IMR-90 (cell line): ENCODE measurements at regions not wholly inside any gene's neighbourhood (a gene's known extent, or its start where the extent isn't known, plus 50 kb on each side); places are given as distances from the start of the nearest gene placed in this dataset.

Source experiments
- ATAC-seq: fragments of 200-7000 bp; cut with Tn5 transposase; 2 replicates; pipeline ENCODE4 v1.9.1; 2020; ENCODE audit warnings: low read depth, mild to moderate bottlenecking, moderate library complexity
- BruUV-seq: library from RNA; stranded (reverse); fragments of 400-500 nt; replicated peaks from 2 replicates; lab custom pipeline; 2021; lab: Mats Ljungman, UMichigan
- CTCF ChIA-PET: fragments of 300-600 bp; formaldehyde crosslinking; extraction: SDS; loops from one replicate; lab custom pipeline; 2021; ENCODE audit warnings: antibody characterized with exemption; lab: Yijun Ruan, JAX
- POLR2A ChIA-PET: fragments of 300-600 bp; sonication (Branson Sonifier 250); formaldehyde crosslinking; loops from one replicate; lab custom pipeline; 2022; ENCODE audit warnings: antibody characterized with exemption; ENCODE audit not compliant: unreplicated experiment; lab: Charles Lee
- DNase-seq: peaks from one replicate; pipeline ENCODE4 v3.0.0; 2013
- H2AFZ ChIP-seq: replicated peaks from 2 replicates; pipeline ENCODE3; 2013; ENCODE audit warnings: low read length, mild to moderate bottlenecking; ENCODE audit not compliant: poor library complexity
- H2AK5ac ChIP-seq: 2 replicates; pipeline ENCODE4 v1.6.1; 2013; ENCODE audit warnings: low read depth, low read length, inconsistent platforms
- H2AK9ac ChIP-seq: replicated peaks from 2 replicates; pipeline ENCODE3; 2013; ENCODE audit warnings: mild to moderate bottlenecking, low read depth, low read length, moderate library complexity; ENCODE audit not compliant: poor library complexity
- H2BK120ac ChIP-seq: 2 replicates; pipeline ENCODE4 v1.6.1; 2013; ENCODE audit warnings: low read depth, low read length, inconsistent platforms
- H2BK15ac ChIP-seq: 3 replicates; pipeline ENCODE4 v1.6.1; 2013; ENCODE audit warnings: low read depth, low read length, inconsistent platforms
- H2BK20ac ChIP-seq: 2 replicates; pipeline ENCODE4 v1.6.1; 2013; ENCODE audit warnings: low read depth, mild to moderate bottlenecking, inconsistent platforms, low read length, moderate library complexity
- H2BK5ac ChIP-seq: 2 replicates; pipeline ENCODE4 v1.6.1; 2013; ENCODE audit warnings: mild to moderate bottlenecking, low read depth, low read length, inconsistent platforms; ENCODE audit not compliant: poor library complexity, severe bottlenecking
- H3K14ac ChIP-seq: replicated peaks from 2 replicates; pipeline ENCODE4 v1.6.1; 2013; ENCODE audit warnings: low read depth, low read length, inconsistent platforms
- H3K18ac ChIP-seq: 2 replicates; pipeline ENCODE4 v1.6.1; 2013; ENCODE audit warnings: low read depth, low read length, control low read depth
- H3K23ac ChIP-seq: 2 replicates; pipeline ENCODE4 v1.6.1; 2013; ENCODE audit warnings: low read depth, low read length, inconsistent platforms
- H3K27ac ChIP-seq: 2 replicates; pipeline ENCODE4 v1.5.1; 2013; ENCODE audit warnings: mild to moderate bottlenecking, control low read depth, low read length; ENCODE audit not compliant: insufficient read depth
- H3K27me3 ChIP-seq: 2 replicates; pipeline ENCODE4 v1.6.1; 2013; ENCODE audit warnings: low read length; ENCODE audit not compliant: control insufficient read depth, insufficient read depth
- H3K36me3 ChIP-seq: 2 replicates; pipeline ENCODE4 v1.6.1; 2013; ENCODE audit warnings: low read length, mixed read lengths; ENCODE audit not compliant: control insufficient read depth, insufficient read depth
- H3K4ac ChIP-seq: 2 replicates; pipeline ENCODE4 v1.6.1; 2013; ENCODE audit warnings: low read depth, low read length, inconsistent platforms
- H3K4me1 ChIP-seq: 2 replicates; pipeline ENCODE4 v1.6.1; 2013; ENCODE audit warnings: low read length, mixed read lengths; ENCODE audit not compliant: control insufficient read depth, insufficient read depth
- H3K4me2 ChIP-seq: 2 replicates; pipeline ENCODE4 v1.6.1; 2013; ENCODE audit warnings: low read depth, mild to moderate bottlenecking, control low read depth, low read length, moderate library complexity
- H3K4me3 ChIP-seq: 2 replicates; pipeline ENCODE4 v1.5.1; 2013; ENCODE audit warnings: low read depth, mild to moderate bottlenecking, control low read depth, low read length, moderate library complexity; ENCODE audit not compliant: insufficient read depth
- H3K56ac ChIP-seq: 2 replicates; pipeline ENCODE4 v1.6.1; 2013; ENCODE audit warnings: low read length, inconsistent platforms; ENCODE audit not compliant: insufficient read depth; ENCODE audit errors: extremely low read depth
- H3K79me1 ChIP-seq, 2 experiments: 2 replicates each; pipeline ENCODE4 v1.6.1; 2013; ENCODE audit warnings: low read length in 2 of 2, inconsistent platforms in 1 of 2, low read depth in 1 of 2
- H3K9ac ChIP-seq: 2 replicates; pipeline ENCODE4 v1.6.1; 2013; ENCODE audit warnings: low read depth, low read length, control low read depth
- H3K9me1 ChIP-seq: 2 replicates; pipeline ENCODE4 v1.6.1; 2013; ENCODE audit warnings: low read length, inconsistent platforms; ENCODE audit not compliant: insufficient read depth
- H3K9me3 ChIP-seq: 2 replicates; pipeline ENCODE4 v1.6.1; 2013; ENCODE audit warnings: low read length; ENCODE audit not compliant: control insufficient read depth, insufficient read depth
- H4K20me1 ChIP-seq: 2 replicates; pipeline ENCODE4 v1.6.1; 2013; ENCODE audit warnings: low read length, inconsistent platforms; ENCODE audit not compliant: insufficient read depth
- H4K5ac ChIP-seq: 2 replicates; pipeline ENCODE4 v1.6.1; 2013; ENCODE audit warnings: mild to moderate bottlenecking, low read depth, low read length, control low read depth
- H4K8ac ChIP-seq, 2 experiments: 2 replicates each; pipeline ENCODE4 v1.6.1; 2013; ENCODE audit warnings: low read depth in 2 of 2, low read length in 2 of 2, control low read depth in 1 of 2, inconsistent platforms in 1 of 2
- H4K91ac ChIP-seq: 2 replicates; pipeline ENCODE4 v1.6.1; 2013; ENCODE audit warnings: low read depth, low read length, inconsistent platforms; ENCODE audit not compliant: insufficient read depth
- BHLHE40 ChIP-seq: fragments of 150-350 bp; IDR thresholded peaks from 2 replicates; pipeline ENCODE4 v1.6.1; 2016; ENCODE audit warnings: mild to moderate bottlenecking, low read depth, low read length
- CEBPB ChIP-seq: IDR thresholded peaks from 2 replicates; pipeline ENCODE4 v1.6.1; 2012; ENCODE audit warnings: low read depth, low read length, improper control_type of control experiment
- CHD1 ChIP-seq: IDR thresholded peaks from 2 replicates; pipeline ENCODE4 v1.6.1; 2012; ENCODE audit warnings: low read depth, low read length, improper control_type of control experiment
- MAFK ChIP-seq: IDR thresholded peaks from 2 replicates; pipeline ENCODE4 v1.6.1; 2012; ENCODE audit warnings: low read depth, low read length, improper control_type of control experiment
- MAZ ChIP-seq: IDR thresholded peaks from 2 replicates; pipeline ENCODE4 v1.6.1; 2012; ENCODE audit warnings: low read depth, mild to moderate bottlenecking, low read length, improper control_type of control experiment, moderate library complexity, borderline replicate concordance
- MXI1 ChIP-seq: IDR thresholded peaks from 2 replicates; pipeline ENCODE4 v1.6.1; 2012; ENCODE audit warnings: low read depth, mild to moderate bottlenecking, low read length, moderate library complexity, borderline replicate concordance
- NFE2L2 ChIP-seq: fragments of 150-350 bp; IDR thresholded peaks from 2 replicates; pipeline ENCODE4 v1.6.1; 2016; ENCODE audit warnings: low read depth, mild to moderate bottlenecking, low read length
- POLR2A ChIP-seq: IDR thresholded peaks from 2 replicates; pipeline ENCODE4 v1.6.1; 2012; ENCODE audit warnings: mild to moderate bottlenecking, low read depth, low read length
- RAD21 ChIP-seq: IDR thresholded peaks from 2 replicates; pipeline ENCODE4 v1.6.1; 2012; ENCODE audit warnings: low read length, improper control_type of control experiment
- RCOR1 ChIP-seq: IDR thresholded peaks from 2 replicates; pipeline ENCODE4 v1.6.1; 2012; ENCODE audit warnings: mild to moderate bottlenecking, low read length, improper control_type of control experiment; ENCODE audit not compliant: insufficient replicate concordance
- SMC3 ChIP-seq: fragments of 150-350 bp; IDR thresholded peaks from 2 replicates; pipeline ENCODE4 v1.6.1; 2016; ENCODE audit warnings: low read depth, mild to moderate bottlenecking, antibody characterized with exemption, low read length, moderate library complexity
- WGBS, 2 experiments: methylation state at CpG; one replicate each; pipeline versions ENCODE4 v1.1.5 to v1.1.7; 2013; ENCODE audit warnings: missing lambda C conversion rate in 2 of 2; ENCODE audit not compliant: insufficient read length in 1 of 2; ENCODE audit errors: extremely low coverage in 2 of 2; 5-methylcytosine and 5-hydroxymethylcytosine counted together
- dilution Hi-C: fragments of 300-500 bp; cut with HindIII; formaldehyde crosslinking; loops from one replicate; pipeline ENCODE4 v1.14.3; 2018; ENCODE audit warnings: low sequenced_read_pairs; ENCODE audit not compliant: unreplicated experiment
- in situ Hi-C: fragments of 300-500 bp; cut with MboI; formaldehyde crosslinking; loops from 3 replicates; pipeline ENCODE4 v1.14.3; 2019; ENCODE audit warnings: low sequenced_read_pairs, inconsistent platforms, mixed read lengths
- intact Hi-C: fragments of 100-400 bp; cut with micrococcal nuclease; formaldehyde crosslinking; loops from 2 replicates; pipeline ENCODE4 v1.10.0; 2022
- TF ChIP-seq, protein P1 (sequence below): fragments of 150-350 bp; IDR thresholded peaks from 2 replicates; pipeline ENCODE4 v1.6.1; 2016; ENCODE audit warnings: low read depth, mild to moderate bottlenecking, low read length, moderate library complexity, borderline replicate concordance
- TF ChIP-seq, protein P2 (sequence below): fragments of 150-350 bp; IDR thresholded peaks from 2 replicates; pipeline ENCODE4 v1.6.1; 2017; ENCODE audit warnings: mild to moderate bottlenecking, antibody characterized with exemption, low read length, low read depth

DNA sequence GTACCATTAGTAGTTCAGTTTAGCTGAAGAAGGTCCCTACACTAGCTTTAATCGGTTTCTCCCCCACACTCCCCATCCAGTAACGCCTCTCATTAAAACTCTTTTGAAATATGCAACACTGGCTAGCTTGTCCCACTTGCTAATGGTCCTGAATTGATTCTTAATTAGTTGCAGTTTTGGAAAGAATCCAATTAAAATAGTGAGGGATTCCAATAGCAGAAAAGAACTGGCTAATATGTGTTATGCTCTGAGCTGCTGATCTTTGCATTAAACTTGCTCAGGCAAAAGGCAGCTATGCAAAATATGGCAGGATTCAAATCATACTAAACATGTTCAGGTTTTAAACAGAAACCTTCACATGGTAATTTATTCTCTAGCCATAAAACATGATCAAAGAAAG lies 252.5 kb upstream of the HNRNPA3 start:
- no peaks in the 10 kb centered on the region for H4K20me1 ChIP-seq
- H4K8ac ChIP-seq, result no peak overlapping the region
- H3K79me1 ChIP-seq, result no peaks in the 10 kb centered on the region
- no peaks in the 10 kb centered on the region for H3K4me1 ChIP-seq
- no peak for ATAC-seq
- H2AFZ ChIP-seq, result no peak overlapping the region
- DNase-seq, result no peak
- no CpG with 5 or more reads among the region's 2 CpGs for WGBS, 2 experiments
- H3K36me3 ChIP-seq, result no peaks in the 10 kb centered on the region
- H3K9ac ChIP-seq, result no peak overlapping the region
- H3K14ac ChIP-seq, result no peak overlapping the region
- no peak overlapping the region for H4K91ac ChIP-seq
- TF ChIP-seq MXI1, result no peak
- no peak for TF ChIP-seq BHLHE40
- no peak for TF ChIP-seq RCOR1
- no peak for TF ChIP-seq SMC3
- TF ChIP-seq CHD1, result no peak
- no peak for TF ChIP-seq MAFK
- TF ChIP-seq, protein P1, sequence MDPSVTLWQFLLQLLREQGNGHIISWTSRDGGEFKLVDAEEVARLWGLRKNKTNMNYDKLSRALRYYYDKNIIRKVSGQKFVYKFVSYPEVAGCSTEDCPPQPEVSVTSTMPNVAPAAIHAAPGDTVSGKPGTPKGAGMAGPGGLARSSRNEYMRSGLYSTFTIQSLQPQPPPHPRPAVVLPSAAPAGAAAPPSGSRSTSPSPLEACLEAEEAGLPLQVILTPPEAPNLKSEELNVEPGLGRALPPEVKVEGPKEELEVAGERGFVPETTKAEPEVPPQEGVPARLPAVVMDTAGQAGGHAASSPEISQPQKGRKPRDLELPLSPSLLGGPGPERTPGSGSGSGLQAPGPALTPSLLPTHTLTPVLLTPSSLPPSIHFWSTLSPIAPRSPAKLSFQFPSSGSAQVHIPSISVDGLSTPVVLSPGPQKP, result no peak
- no peak for TF ChIP-seq NFE2L2
- TF ChIP-seq, protein P2, sequence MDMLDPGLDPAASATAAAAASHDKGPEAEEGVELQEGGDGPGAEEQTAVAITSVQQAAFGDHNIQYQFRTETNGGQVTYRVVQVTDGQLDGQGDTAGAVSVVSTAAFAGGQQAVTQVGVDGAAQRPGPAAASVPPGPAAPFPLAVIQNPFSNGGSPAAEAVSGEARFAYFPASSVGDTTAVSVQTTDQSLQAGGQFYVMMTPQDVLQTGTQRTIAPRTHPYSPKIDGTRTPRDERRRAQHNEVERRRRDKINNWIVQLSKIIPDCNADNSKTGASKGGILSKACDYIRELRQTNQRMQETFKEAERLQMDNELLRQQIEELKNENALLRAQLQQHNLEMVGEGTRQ, result no peak
- TF ChIP-seq RAD21, result no peak
- no peak for TF ChIP-seq POLR2A
- TF ChIP-seq MAZ, result no peak
- TF ChIP-seq CEBPB, result no peak
- no peak overlapping the region for H2BK20ac ChIP-seq
- no peak overlapping the region for H3K4me2 ChIP-seq
- ChIA-PET POLR2A (no interaction called here), CTCF (interaction anchor here (0.7 kb wide), 1 partner anchor 21 kb away, joined by 3 read pairs; no protein-coding TSS in a partner anchor)
- H3K23ac ChIP-seq, result no peak overlapping the region
- BruUV-seq, result no TSS peak
- H3K56ac ChIP-seq, result no peak overlapping the region
- no peak overlapping the region for H2BK5ac ChIP-seq
- no peak overlapping the region for H2AK5ac ChIP-seq
- no peak overlapping the region for H3K18ac ChIP-seq
- no peak overlapping the region for H4K5ac ChIP-seq
- H2BK120ac ChIP-seq, result no peak overlapping the region
- no peaks in the 10 kb centered on the region; the same call in 1 of the 2 replicates for H3K9me1 ChIP-seq
- in situ Hi-C loops (no loop called here), dilution Hi-C loops (no loop called here), intact Hi-C loops (no loop called here)
- no peak overlapping the region for H2BK15ac ChIP-seq
- no peaks in the 10 kb centered on the region for H3K9me3 ChIP-seq
- H2AK9ac ChIP-seq, result no peak overlapping the region
- H3K4ac ChIP-seq, result no peak overlapping the region
- no peaks in the 10 kb centered on the region for H3K27me3 ChIP-seq
- H3K27ac ChIP-seq, result no peak overlapping the region
- no peak overlapping the region for H3K4me3 ChIP-seq
